Adrenal gland (tissue), 5 donors: ENCODE measurements at regions not wholly inside any gene's neighbourhood (a gene's known extent, or its start where the extent isn't known, plus 50 kb on each side); places are given as distances from the start of the nearest gene placed in this dataset.

Experiments
- CTCF ChIP-seq, 6 experiments: fragments of 450-650 bp in 4 of 6; fragments of 200-600 bp in 2 of 6; sonication (generic) in 1 of 6; IDR thresholded peaks; 1 replicate in 5 of 6; 2 replicates in 1 of 6; pipeline versions ENCODE4 v1.5.1 to v1.8.0; 2016 to 2021; ENCODE audit warnings: antibody characterized with exemption in 6 of 6, mild to moderate bottlenecking in 2 of 6, moderate library complexity in 1 of 6
- POLR2A ChIP-seq, 2 donors: fragments of 450-650 bp; IDR thresholded peaks; one replicate each; pipeline ENCODE4 v1.6.1; 2017; ENCODE audit warnings: antibody characterized with exemption in 2 of 2, mild to moderate bottlenecking in 2 of 2, moderate library complexity in 1 of 2
- donor health status: DM: no; HTN: no; CAD: no.

GRCh38 chr12:29054858-29055663, 94.0 kb upstream of the FAR2 start:
- TF ChIP-seq CTCF (IDR thresholded peaks at IDR 0.05) (no peak), POLR2A (IDR thresholded peaks at IDR 0.05) (no peak)
